HG03575 (cell line): ENCODE measurements at regions not wholly inside any gene's neighbourhood (a gene's known extent, or its start where the extent isn't known, plus 50 kb on each side); places are given as distances from the start of the nearest gene placed in this dataset.

ENCODE experiments used
- ATAC-seq: cut with Tn5 transposase; IDR thresholded peaks from one replicate; pipeline ENCODE4 v1.9.1; 2021; ENCODE audit not compliant: unreplicated experiment, insufficient number of reproducible peaks, low FRiP score; ENCODE audit errors: extremely low read depth

GRCh38 chr2:176725873-176726645 lies 456.8 kb downstream of the MTX2 start:
- ATAC-seq: no peak

- ATAC-seq: no peak
Observed at GRCh38 chr2:176727696-176728095, 458.5 kb downstream of the MTX2 start.

DNA sequence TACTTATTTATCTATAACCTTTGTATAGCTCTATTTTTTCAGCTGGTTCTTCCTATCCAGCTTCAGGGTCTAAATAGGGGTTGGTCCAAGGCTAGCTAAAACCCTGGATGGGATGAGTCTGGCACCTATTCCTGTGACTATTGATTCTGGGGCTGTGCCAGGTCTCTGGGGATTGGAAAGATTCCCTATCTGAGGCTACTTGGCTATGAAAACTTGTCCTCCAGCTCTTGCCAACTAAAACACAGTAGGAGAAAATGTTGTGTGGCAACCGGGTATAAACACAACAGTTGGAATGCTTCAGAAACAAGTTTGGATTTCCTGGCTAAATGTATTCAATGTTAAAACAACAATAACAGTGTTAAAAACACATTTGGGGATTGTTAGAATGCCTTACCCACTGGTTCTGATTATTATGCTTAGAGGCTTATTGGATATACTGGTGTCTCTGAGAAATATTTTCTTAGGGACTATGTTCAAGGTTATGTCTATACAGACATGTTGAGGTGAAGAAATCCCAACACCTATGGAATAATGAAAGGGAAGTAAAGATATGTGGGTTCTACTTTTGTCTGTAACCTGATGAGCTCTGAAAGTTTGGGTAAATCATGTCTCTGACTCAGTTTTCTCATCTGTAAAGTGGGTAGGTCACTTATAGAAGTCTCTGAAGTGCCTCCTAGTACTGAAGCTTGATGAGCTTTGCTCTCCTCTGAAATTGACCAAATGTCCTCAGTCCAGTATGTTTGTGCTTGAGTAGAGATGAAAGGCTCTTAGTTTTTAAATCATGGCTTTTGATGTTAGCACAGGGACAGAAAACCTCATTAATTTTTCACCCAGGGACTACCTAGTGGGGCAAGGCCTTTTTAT lies 460.7 kb downstream of the MTX2 start:
- no peak for ATAC-seq

DNA sequence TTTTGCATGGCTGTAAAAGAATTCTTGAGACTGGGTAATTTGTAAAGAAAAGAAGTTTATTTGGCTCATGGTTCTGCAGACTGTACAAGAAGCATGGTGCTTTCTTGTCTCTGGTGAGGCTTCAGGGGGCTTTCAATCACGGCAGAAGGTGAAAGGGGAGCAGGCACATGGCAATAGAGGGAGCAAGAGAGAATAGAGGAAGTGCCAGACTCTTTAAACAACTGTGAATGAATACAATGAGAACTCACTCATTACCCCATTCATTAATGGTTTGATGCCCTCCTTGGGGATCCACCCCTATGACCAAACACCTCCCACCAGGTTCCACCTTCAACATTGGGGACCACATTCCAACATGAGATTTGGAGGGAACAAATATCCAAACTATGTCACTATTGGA lies 463.5 kb downstream of the MTX2 start:
- no peak for ATAC-seq

- no peak for ATAC-seq
Observed at GRCh38 chr2:176733698-176734430, 464.6 kb downstream of the MTX2 start.

GRCh38 chr2:176734868-176735267 lies 465.6 kb downstream of the MTX2 start:
- ATAC-seq: no peak

GRCh38 chr2:176742271-176742670 lies 470.3 kb upstream of the HNRNPA3 start:
- ATAC-seq: no peak

GRCh38 chr2:176743671-176744070 lies 468.9 kb upstream of the HNRNPA3 start:
- no peak for ATAC-seq

GRCh38 chr2:176744146-176744545 lies 468.4 kb upstream of the HNRNPA3 start:
- ATAC-seq: no peak

DNA sequence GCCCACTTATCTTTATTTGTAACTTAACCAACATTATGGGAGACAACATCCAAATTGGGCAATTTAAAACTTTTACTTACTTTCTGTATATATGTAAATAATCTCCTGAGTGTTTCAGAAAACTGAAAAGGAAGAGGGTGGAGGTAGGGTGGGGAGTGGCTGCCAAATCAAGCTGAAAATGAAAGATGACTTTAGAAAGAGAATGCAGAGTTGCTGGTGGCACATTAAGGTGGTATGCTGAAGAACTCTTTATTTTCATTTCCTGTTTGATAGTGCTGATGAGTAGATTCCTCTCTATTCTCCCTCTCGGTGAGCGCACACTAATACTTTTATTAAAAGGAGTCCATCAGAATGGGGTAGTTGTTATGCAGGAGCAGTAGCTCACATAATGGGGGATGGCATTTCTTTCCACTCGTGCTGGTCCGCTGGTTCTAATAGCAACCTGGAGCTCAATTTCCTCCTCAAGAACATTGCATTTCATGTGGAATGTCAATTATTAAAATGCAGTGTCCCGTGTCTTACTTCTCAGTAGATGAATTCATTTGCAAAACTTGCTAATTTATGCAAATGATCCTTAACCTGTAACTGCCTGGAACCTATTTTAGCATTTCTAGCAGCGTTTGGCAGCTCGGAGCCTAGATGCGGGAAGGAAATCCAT lies 466.9 kb upstream of the HNRNPA3 start:
- ATAC-seq: no peak

GRCh38 chr2:176746411-176746810 lies 466.2 kb upstream of the HNRNPA3 start:
- ATAC-seq: no peak

- ATAC-seq: no peak
Observed at GRCh38 chr2:176747506-176747905, 465.1 kb upstream of the HNRNPA3 start.

DNA sequence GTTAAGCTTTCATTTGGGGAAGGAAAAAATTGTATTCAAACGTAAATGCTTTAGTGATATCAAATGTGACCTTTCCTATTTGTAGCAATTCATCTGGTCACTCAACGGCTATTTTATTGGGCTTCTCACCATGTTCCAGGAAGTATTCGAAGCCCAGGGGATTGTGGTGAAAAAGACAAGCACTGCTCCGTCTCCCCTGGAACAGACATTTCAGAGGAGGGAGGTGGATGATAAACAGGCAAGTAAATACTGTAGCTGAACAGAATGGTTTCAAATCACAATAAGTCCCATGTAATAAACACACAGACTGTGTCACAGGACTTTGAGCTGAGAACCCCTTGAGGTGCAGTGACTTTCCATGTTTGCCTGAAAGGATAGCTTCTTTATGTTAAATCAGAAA lies 464.7 kb upstream of the HNRNPA3 start:
- ATAC-seq: no peak

DNA sequence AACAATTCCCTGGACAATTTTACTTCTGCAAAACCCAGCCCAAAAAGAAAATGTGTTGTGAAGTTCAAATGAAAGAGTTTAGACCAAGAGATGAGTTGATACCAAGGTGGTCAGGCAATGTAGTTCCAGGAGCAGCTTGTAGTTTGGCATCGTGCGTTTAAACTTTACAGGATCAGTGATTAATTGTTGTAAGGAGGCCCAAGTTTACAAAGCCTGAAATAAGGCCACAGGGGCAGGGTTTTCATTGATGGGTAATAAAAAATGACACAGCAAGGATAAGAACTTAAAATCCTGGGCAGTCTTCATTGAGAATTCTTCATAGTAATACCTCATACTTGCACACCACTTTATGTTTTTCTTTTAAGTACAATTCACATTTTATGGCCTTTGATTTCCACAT lies 463.9 kb upstream of the HNRNPA3 start:
- ATAC-seq: no peak

DNA sequence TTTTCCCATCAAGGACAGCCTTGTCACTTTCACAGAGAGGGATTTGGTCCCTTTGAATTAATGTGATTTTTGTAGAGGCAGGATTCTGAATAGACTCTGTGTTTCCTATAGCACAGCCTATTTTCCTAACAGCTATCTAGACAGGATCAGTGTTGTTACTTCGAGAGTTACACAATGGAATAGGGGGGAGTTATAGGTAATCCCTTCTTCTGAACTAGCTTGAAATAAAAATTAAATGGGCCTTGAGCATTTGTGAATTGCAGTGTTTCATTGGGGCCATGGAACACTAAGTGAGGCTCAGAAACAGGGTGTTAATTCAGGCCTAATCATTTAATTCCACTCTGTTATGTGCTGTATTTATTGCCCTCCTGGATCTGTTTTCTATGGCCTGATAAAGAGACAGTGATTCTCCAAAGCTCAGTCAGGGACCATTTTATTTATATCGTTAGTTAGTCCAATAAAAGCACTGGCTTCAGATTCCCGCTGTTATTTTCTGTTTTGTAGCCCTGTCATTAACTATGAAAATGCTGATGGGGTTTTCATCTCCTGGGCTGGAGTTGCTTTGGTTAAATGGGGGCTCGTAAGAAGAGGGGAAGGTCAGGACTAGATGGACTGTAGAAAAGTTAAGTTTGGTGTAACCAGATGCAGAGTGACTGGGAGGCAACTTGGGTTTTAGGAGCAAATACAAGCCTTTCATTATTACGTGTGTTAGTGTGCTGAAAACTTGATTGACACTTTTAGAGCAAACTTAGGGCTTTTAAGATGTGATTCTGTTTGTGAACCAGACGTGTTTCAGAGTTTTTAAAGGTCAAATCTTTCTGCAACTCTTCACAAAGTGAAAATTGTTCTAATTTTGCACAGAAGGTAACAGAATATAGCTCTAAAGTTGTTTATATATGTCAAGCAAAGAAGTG lies 461.0 kb upstream of the HNRNPA3 start:
- no peak for ATAC-seq

GRCh38 chr2:176752295-176752694 lies 460.3 kb upstream of the HNRNPA3 start:
- ATAC-seq: no peak

DNA sequence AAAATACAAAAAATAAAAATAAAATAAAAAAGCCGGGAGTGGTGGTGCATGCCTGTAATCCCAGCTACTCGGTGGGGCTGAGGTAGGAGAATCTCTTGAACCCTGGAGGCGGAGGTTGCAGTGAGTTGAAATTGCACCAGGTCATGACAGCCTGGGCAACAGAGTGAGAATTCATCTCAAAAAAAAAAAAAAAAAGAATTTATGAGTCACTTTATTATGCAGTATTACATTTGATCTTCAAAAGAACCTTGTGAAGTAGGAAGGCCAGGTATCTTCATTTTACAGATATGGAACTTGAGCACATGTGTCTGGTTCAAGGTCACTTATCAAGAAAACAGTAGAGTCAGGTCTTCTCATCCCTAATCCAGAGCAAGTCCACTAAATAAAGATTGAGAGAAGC lies 459.4 kb upstream of the HNRNPA3 start:
- ATAC-seq: no peak

DNA sequence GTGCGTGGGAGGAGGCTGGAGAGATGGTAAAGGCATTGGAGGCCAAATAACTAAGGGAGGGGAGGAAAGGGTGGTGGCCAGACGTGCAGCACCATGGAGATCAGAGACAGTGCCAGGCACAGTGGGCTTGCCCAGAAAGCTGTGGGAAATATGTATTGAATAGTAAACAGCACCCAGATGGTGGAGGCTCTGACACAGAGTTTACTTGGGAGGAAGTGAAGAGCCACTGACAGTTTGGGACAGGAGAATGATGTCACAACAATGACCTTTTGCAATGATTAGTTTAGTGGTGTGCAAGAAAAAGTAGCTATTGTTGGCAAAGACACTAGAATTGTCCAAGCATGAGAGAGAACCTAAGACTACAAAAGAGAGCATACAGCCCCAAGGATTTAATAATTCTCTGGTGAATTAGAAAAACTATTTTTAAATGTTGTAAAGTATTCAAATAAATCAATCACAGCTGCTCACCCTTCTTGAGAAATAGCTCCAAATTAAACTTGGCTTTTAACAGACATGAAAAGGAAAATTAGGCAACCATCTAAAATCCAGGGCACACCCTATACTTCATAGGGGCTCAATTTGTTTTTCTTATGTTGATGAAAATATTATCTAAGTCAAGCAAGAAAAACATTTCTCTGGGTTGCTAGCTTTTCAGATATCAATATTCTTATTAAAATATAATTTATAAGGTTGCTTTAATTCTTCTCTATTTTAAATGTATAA lies 458.7 kb upstream of the HNRNPA3 start:
- ATAC-seq: no peak
